Limb (tissue), 2 donors: ENCODE measurements at regions not wholly inside any gene's neighbourhood (a gene's known extent, or its start where the extent isn't known, plus 50 kb on each side); places are given as distances from the start of the nearest gene placed in this dataset.

Experiments
- DNase-seq, 2 donors: peaks; one replicate each; pipeline ENCODE4 v3.0.0-alpha.2; 2016; ENCODE audit errors: extremely low spot score in 2 of 2

DNA sequence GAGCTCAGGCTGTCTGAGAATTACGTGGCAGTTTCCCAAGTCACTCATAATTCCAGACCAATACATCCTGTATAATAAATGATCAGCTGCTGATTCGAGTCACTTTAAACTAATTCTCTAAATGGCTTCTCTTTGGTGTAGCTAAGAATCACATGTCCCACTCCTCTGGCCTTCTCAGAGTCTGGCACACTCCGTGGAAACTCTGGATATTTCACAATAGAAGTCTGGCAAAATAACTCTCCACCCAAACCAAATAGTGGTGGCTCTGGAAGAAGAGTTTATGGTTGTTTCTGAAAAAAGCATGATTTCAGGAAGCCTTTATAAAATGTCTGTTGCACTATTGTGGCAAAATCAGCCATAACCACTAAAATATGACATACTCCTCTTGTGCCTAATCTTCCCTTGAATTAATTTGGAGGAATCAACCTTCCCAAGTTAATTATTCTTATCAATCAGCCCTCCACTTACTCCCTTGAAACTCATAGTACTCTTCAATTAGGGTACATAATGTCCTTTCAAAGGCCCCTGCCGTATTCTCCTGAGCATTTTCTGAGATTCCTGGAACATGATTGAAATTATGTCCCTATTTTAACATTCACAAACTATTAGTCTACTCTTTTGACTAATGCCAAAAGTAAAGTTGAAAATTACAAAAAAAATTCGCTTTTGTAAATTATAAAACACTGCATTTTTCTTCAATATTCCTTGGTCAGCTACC is 991.6 kb downstream of the FAT4 start:
- DNase-seq: peak in 1 of 2 donors; percentile 3

- no peak for DNase-seq
Measured at GRCh38 chr4:126318376-126318775, 1003.6 kb downstream of the FAT4 start.

- DNase-seq: no peak
Measured at GRCh38 chr4:126328914-126329313, 1014.2 kb downstream of the FAT4 start.

DNA sequence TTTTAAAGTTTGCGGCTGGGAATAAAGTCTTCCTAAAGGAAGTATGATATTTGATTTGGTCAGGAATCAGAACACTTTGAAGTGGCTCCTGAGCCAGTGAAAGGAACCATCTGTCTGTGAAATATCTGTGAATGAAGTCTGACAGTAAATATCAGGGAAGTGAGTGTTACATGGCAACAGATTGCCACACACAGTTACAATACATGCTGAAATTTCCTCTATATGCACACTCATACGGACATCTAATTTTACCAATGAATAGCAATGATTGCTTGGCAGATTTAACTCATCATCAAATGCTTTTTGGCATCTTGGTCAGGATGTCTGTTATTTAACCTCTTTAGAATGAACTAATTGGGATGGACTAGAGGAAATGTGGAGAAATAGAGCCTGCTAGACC is 1023.8 kb downstream of the FAT4 start:
- DNase-seq: no peak

DNA sequence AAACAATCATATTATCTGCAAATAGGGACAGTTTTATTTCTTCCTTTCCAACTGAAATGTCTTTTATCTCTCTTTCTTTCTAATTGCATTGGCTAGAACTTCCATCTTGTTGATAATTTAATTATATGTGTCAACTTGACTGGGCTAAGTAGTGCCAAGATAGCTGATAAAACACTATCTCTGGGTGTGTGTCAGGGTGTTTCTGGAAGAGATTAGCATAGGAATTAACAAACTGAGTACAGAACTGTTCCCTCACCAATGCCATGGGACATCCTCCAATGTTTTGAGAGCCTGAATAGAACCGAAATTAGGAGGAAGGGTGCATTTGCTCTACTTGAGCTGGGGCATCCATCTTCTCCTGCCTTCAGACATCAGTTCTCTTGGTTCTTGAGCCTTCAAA is 1027.2 kb downstream of the FAT4 start:
- DNase-seq: no peak

DNA sequence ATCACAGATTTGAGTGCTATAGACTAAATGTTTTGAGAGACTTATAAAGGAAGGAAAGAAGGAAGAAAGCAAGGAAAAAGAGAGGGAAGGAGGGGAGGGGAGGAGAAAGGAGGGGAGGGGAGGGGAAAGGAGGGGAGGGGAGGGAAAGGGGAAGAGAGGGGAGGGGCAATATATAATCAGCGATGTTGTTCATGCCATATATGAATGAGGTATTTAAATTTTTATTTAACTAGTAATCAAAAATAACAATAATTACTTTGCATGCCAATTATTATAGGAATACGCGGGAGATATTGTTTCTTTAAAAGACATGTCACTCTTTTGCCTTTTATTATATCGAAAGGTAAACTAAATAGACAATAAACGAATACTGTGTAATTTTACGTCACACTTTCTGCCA is 1029.7 kb downstream of the FAT4 start:
- no peak for DNase-seq

DNA sequence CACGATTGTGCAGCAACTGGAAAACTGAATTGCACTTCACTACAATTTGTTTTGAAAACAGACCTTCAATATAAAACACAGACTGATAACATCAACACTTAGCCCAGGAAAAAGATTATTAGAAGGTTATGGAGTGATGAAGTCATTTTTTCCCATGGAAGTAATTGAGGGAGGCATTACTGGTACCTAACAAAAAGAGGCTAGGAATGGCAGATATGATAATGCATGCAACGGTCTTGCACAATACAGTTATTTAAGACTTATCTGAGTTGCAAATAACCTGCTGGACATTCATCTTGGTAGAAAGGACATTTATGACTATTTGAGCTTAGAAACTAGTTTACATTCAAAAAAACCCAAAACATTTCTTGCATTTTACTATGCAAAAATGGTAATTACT is 1031.9 kb downstream of the FAT4 start:
- no peak for DNase-seq

GRCh38 chr4:126354784-126355183 is 1040.0 kb downstream of the FAT4 start:
- DNase-seq: no peak

DNA sequence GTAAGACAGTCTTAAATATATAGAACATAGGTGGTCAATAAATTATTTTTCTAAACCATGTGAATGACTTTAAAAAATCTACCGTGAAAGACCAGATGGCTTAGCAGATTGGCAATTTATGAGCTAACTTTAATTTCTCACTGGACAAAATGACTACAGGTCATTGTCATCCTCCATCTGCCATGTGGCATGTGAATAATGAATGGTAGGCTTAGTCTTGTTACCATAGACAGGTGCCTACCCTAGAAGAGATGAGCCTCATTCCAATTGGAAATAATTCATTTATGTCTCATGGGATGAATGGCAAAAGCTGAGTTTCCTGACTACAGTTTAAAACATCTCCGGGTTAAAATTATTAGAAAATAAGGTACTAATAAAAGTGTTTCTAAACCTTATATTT is 1043.3 kb downstream of the FAT4 start:
- DNase-seq: no peak

- no peak for DNase-seq
Measured at GRCh38 chr4:126361287-126361686, 1046.5 kb downstream of the FAT4 start.

DNA sequence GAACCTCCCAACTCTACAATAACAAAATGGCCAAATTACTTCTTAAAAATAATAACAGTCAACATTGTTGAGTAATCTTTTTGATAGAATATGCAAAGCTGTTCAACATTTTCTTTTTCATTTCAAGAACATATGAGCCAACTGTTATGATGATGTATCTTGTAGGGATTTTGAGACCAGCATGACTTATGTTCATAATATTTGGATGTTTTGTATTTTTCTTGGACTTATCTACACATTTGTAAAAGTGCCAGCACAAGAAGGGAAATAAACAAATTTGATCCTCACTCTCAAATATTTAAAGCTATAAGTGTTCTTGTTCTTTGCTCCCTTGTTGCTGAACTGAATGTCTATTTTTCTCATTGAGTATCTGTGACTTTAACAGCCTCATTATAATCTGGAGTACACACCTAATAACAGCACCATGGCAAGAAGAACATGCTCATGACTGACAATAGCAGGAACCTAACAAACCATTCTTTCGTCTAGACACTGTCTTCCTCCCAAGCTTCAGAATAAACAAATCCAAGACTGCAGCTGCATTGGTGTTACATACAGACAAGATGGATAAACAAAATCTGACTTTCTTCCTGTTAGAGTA is 1049.7 kb downstream of the FAT4 start:
- DNase-seq: no peak

GRCh38 chr4:126369076-126369475 is 1054.3 kb downstream of the FAT4 start:
- no peak for DNase-seq

GRCh38 chr4:126372634-126373033 is 1057.9 kb downstream of the FAT4 start:
- DNase-seq: no peak

- DNase-seq: no peak
Measured at GRCh38 chr4:126375462-126376054, 1060.8 kb downstream of the FAT4 start.

DNA sequence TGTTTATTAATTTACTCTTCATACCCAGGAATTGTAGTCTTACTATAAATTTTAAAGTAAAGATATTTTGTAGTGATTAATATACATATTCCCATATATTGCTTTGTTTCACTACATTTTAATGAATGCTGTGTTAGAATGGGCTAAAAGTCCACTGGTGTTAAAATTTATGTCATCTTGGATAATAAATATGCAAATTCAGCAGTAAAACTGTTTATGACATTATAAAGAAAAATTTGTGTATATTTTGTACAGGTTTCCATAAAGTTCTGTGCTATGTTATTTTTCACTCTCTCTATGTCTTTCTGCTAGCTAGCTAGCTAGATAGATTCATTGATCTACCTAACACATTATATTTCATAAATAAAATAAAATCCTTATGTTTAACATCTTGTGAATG is 1071.2 kb downstream of the FAT4 start:
- DNase-seq: no peak

DNA sequence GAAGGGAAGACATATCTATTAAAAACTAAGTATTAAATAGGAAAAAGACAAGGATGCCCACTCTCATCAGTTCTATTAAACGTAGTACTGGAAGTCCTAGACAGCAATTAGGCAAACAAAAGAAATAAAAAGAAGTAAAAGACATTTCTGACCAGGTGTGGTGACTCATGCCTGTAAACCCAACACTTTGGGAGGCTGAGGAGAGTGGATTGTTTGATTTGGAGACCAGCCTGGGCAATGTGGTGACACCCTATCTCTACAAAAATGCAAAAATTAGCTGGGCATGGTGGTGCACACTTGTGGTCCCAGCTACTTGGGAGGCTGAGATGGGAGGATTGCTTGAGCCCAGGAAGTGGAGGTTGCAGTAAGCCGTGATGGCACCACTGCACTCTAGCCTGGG is 1071.8 kb downstream of the FAT4 start:
- no peak for DNase-seq

DNA sequence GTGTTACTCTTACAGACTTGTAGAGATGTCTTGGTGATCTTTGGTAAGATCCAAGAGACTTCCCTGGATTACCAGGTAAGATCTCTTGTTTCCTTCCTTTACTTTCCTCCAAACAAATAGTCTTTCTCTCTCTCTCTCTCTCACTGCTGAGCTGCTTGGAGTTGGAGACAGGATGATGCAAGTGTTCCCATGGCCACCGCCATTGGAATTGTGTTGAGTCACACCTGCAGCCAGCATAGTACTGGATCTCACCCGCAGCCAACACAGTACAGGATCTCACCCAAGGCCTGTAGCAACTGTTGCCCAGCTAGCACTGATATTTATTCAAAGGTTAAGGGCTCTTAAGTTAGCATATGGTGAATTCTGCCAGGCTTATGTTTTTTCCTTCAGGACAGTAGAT is 1080.9 kb downstream of the FAT4 start:
- no peak for DNase-seq

- DNase-seq: no peak
Measured at GRCh38 chr4:126396121-126396520, 1081.4 kb downstream of the FAT4 start.

GRCh38 chr4:126396703-126397102 is 1081.9 kb downstream of the FAT4 start:
- no peak for DNase-seq

- DNase-seq: no peak
Measured at GRCh38 chr4:126404549-126404948, 1089.8 kb downstream of the FAT4 start.

DNA sequence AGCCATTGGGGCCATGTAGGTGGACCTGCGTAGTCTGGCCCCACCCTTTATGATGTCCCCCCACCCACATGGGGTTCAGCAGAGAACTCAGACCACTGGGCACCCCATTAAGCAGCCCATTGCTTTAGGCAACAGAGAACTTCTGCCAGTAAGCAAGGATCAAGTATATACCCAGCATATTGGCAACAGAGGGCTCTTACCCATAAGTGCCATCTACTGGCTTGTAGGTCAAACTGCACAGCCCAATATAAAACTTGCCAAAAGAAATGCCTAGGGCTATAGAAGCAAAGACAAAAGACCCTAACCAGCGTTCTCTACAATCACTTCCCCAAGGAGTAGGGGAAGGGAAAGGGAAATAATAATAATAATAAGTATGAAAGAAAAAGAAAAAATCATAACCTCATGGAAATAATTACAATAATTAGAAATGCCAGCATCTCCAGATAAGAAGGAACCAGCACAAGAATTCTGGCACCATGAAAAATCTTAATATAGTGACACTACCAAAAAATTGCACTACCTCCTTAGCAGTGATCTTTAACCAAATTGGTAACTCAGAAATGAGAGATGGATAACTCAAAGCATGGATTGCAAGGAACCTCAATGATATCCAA is 1090.7 kb downstream of the FAT4 start:
- DNase-seq: no peak

GRCh38 chr4:126409746-126410145 is 1095.0 kb downstream of the FAT4 start:
- no peak for DNase-seq

DNA sequence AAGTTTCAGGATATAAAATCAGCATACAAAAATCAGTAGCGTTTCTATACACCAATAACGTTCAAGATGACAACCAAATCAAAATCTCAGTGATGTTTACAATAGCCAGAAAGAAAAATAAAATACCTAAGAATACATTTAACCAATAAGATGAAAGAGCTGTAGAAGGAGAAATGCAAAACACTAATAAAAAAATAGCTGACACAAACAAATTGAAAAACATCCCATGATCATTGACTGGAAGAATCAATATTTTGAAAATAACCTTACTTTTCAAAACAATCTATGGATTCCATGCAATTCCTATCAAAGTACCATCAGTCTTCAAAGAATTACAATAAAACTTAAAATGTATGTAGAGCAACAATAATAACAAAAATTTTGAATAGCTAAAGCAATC is 1096.3 kb downstream of the FAT4 start:
- no peak for DNase-seq
